Chondrocyte (in vitro differentiated cells): ENCODE measurements at regions not wholly inside any gene's neighbourhood (a gene's known extent, or its start where the extent isn't known, plus 50 kb on each side); places are given as distances from the start of the nearest gene placed in this dataset.

Experiments used
- DNase-seq: peaks from one replicate; pipeline ENCODE4 v3.0.0; 2021; ENCODE audit warnings: mixed read lengths, low spot score
- H3K27ac Mint-ChIP-seq: one replicate; pipeline ENCODE4 v1.8.0; 2021; ENCODE audit warnings: mild to moderate bottlenecking, moderate library complexity, mixed read lengths; ENCODE audit not compliant: unreplicated experiment
- H3K27me3 Mint-ChIP-seq: 2 replicates; pipeline ENCODE4 v1.8.0; 2021; ENCODE audit warnings: low read depth, mixed read lengths
- H3K36me3 Mint-ChIP-seq: 2 replicates; pipeline ENCODE4 v1.8.0; 2021; ENCODE audit warnings: low read depth, mixed read lengths
- H3K4me1 Mint-ChIP-seq: 2 replicates; pipeline ENCODE4 v1.8.0; 2021; ENCODE audit warnings: low read depth, mild to moderate bottlenecking, mixed read lengths
- H3K4me3 Mint-ChIP-seq: one replicate; pipeline ENCODE4 v1.8.0; 2021; ENCODE audit warnings: mild to moderate bottlenecking, moderate library complexity, mixed read lengths; ENCODE audit not compliant: unreplicated experiment
- H3K9me3 Mint-ChIP-seq: 2 replicates; pipeline ENCODE4 v1.8.0; 2021; ENCODE audit warnings: low read depth, mixed read lengths
- TF ChIP-seq, protein P1 (sequence below): fragments of 200-600 bp; sonication (generic); IDR thresholded peaks from 2 replicates; pipeline ENCODE4 v1.5.0; 2021; ENCODE audit warnings: antibody characterized with exemption, mild to moderate bottlenecking, moderate library complexity

DNA sequence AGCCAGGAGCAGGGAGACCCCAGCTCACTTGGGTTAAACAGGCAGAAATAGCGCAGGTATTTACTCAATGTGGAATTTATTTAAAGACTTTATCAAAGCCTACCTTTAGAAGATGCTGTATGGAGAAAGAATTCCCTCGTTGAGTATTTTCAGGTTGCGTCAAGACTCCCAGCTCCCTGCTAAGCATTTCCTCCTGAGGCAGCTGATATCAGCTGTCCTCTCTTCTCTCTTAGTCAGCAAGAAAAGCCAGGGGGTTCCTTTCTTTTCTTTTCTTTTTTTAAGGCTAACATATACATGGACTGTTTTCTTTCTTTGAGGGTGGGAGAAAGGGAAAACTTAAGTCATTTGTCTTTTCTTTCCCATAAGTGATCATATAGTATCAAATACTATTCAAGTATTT is 125.8 kb upstream of the POU2AF2 start:
- Mint-ChIP-seq H3K27ac (no peak overlapping the region), H3K4me3 (no peak overlapping the region), H3K4me1 (no peaks in the 10 kb centered on the region), H3K36me3 (no peaks in the 10 kb centered on the region), H3K27me3 (no peaks in the 10 kb centered on the region), H3K9me3 (peaks cover 3% of the 10 kb centered on the region)
- no peak for DNase-seq
- TF ChIP-seq, protein P1, sequence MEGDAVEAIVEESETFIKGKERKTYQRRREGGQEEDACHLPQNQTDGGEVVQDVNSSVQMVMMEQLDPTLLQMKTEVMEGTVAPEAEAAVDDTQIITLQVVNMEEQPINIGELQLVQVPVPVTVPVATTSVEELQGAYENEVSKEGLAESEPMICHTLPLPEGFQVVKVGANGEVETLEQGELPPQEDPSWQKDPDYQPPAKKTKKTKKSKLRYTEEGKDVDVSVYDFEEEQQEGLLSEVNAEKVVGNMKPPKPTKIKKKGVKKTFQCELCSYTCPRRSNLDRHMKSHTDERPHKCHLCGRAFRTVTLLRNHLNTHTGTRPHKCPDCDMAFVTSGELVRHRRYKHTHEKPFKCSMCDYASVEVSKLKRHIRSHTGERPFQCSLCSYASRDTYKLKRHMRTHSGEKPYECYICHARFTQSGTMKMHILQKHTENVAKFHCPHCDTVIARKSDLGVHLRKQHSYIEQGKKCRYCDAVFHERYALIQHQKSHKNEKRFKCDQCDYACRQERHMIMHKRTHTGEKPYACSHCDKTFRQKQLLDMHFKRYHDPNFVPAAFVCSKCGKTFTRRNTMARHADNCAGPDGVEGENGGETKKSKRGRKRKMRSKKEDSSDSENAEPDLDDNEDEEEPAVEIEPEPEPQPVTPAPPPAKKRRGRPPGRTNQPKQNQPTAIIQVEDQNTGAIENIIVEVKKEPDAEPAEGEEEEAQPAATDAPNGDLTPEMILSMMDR, result no peak

DNA sequence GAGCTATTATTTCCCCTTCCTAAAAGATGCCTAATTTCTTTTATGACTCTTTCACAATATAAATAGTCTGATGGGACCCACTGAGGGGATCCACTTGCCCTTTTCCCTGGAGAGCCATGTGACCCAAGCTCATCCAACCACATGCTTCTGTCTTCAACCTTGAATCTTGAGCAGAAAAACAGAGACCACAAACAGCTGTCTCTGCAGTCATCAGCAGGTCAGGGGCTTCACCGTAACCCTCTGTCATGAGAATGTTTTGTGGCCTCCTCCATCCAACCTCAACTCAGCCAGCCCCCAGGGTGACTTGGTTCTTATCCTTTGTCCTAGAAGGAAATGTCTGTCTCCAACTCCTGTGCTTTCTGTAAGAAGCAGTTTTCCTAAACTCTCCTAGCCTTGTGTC is 129.6 kb upstream of the POU2AF2 start:
- TF ChIP-seq, protein P1, result no peak
- H3K27me3 Mint-ChIP-seq, result no peaks in the 10 kb centered on the region
- no peak for DNase-seq
- no peak overlapping the region for H3K27ac Mint-ChIP-seq
- H3K4me1 Mint-ChIP-seq, result no peaks in the 10 kb centered on the region
- no peaks in the 10 kb centered on the region for H3K9me3 Mint-ChIP-seq
- H3K4me3 Mint-ChIP-seq, result no peak overlapping the region
- no peaks in the 10 kb centered on the region for H3K36me3 Mint-ChIP-seq

DNA sequence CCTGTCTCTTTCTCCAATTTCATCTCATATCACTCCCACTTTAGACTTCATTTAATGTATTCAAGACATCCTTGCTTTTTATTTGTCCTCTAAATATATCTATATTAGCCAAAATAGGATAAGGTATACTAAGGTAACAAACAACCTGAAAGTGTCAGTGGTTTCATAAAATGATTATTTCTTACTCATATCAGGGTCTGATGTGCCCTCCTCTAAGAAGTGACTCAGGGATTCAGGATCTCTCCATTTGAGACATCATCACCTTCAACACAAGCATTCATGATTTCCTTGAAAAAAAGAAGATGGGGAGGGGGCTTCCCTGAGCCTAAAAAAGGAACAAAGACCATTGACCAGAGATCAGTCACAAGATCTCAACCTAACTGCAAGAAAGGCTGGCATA is 131.4 kb upstream of the POU2AF2 start:
- Mint-ChIP-seq H3K4me1 (no peaks in the 10 kb centered on the region), H3K27me3 (no peaks in the 10 kb centered on the region), H3K36me3 (no peaks in the 10 kb centered on the region), H3K27ac (no peak overlapping the region), H3K4me3 (no peak overlapping the region), H3K9me3 (no peaks in the 10 kb centered on the region)
- TF ChIP-seq, protein P1, result no peak
- no peak for DNase-seq

DNA sequence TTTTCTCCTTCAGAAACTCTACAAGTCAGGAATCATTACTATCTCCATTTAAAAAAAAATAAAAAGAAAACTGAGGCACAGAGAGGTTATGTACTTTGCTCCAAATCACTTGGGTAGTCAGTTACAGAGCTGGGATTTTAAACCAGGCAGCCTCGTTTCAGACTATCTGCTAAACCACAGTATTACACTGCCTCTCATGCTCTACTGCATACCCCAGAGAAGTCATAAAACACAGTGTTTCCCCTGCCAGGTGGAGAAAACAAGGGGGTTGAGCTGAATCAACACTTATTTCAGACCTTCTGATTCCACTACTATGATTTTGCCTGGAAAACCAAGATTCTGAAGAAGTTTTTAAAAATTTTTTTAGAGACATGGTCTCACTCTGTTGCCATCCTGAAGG is 132.9 kb upstream of the POU2AF2 start:
- DNase-seq, result no peak
- TF ChIP-seq, protein P1, result no peak
- Mint-ChIP-seq H3K27ac (no peak overlapping the region), H3K36me3 (no peaks in the 10 kb centered on the region), H3K4me1 (no peaks in the 10 kb centered on the region), H3K27me3 (peaks cover under 1% of the 10 kb centered on the region), H3K9me3 (no peaks in the 10 kb centered on the region), H3K4me3 (no peak overlapping the region)

DNA sequence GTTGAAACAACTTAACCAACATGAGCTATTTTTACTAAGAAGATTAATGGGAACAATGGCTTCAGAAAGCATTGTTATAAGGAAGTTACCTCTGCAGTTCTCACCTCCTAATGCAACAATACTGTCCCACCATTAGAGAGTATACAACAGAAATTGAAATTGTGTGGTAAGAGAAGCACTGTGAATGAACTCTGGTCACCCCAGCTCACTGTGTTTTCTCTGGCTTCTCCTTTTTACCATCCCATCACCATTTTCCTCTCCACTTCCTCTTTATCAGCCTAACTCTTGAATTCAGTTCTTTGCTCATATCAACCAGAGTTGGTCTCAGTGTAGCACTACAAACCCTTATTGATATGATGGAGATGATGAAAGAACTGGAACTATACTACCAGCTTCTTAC is 138.0 kb upstream of the POU2AF2 start:
- no peak overlapping the region for H3K4me3 Mint-ChIP-seq

More for the DNA sequence above, 138.0 kb upstream of the POU2AF2 start:
- no peaks in the 10 kb centered on the region for H3K36me3 Mint-ChIP-seq
- no peaks in the 10 kb centered on the region for H3K4me1 Mint-ChIP-seq
- DNase-seq, result no peak
- H3K27me3 Mint-ChIP-seq, result peaks cover 20% of the 10 kb centered on the region
- TF ChIP-seq, protein P1, result no peak
- H3K27ac Mint-ChIP-seq, result no peak overlapping the region
- peaks cover 4% of the 10 kb centered on the region for H3K9me3 Mint-ChIP-seq
